HepG2 (cell line): ENCODE measurements at regions not wholly inside any gene's neighbourhood (a gene's known extent, or its start where the extent isn't known, plus 50 kb on each side); places are given as distances from the start of the nearest gene placed in this dataset.

Source experiments
- ATAC-seq: fragments of 200-7000 bp; cut with Tn5 transposase; 3 replicates; pipeline ENCODE4 v1.9.1; 2020; ENCODE audit warnings: mild to moderate bottlenecking, moderate library complexity
- BruUV-seq: library from RNA; stranded (reverse); fragments of 400-500 nt; replicated peaks from 2 replicates; lab custom pipeline; 2021; lab: Mats Ljungman, UMichigan
- CTCF ChIA-PET: fragments of 300-600 bp; formaldehyde crosslinking; extraction: SDS; loops from one replicate; lab custom pipeline; 2021; ENCODE audit warnings: low total read pairs, inconsistent platforms, low intra/inter-chr PET ratio; lab: Yijun Ruan, JAX
- POLR2A ChIA-PET: fragments of 350-600 bp; sonication (Branson Sonifier 250); formaldehyde crosslinking; loops from one replicate; lab custom pipeline; 2020; ENCODE audit warnings: antibody characterized with exemption, inconsistent platforms; lab: Yijun Ruan, JAX
- DNase-seq: peaks from one replicate; pipeline ENCODE4 v3.0.0-alpha.2; 2015; ENCODE audit warnings: low spot score
- FAIRE-seq: peaks from 3 replicates; lab custom pipeline; 2011; peaks lifted over from hg19 to GRCh38; lab: Jason Lieb, UNC
- H2AFZ ChIP-seq: one replicate; pipeline ENCODE4 v1.6.1; 2011; ENCODE audit warnings: low read length, inconsistent platforms
- H3K27ac ChIP-seq: fragments of 300-600 bp; 3 replicates; pipeline ENCODE4 v1.8.0; 2011; ENCODE audit warnings: mixed run types, mild to moderate bottlenecking, mixed read lengths, low read length, inconsistent platforms; ENCODE audit not compliant: insufficient read depth; ENCODE audit errors: extremely low read length
- H3K27me3 ChIP-seq, 2 experiments: fragments of 200-600 bp in 1 of 2; 2 replicates in 1 of 2; 3 replicates in 1 of 2; pipeline versions ENCODE4 v1.6.0 to v1.8.0; 2011; ENCODE audit warnings: low read length in 2 of 2, mild to moderate bottlenecking in 2 of 2, moderate library complexity in 2 of 2, inconsistent platforms in 1 of 2; ENCODE audit not compliant: insufficient read depth in 2 of 2, control insufficient read depth in 1 of 2
- H3K36me3 ChIP-seq, 2 experiments: fragments of 200-600 bp in 1 of 2; replicated peaks in 1 of 2; 2 replicates in 1 of 2; 3 replicates in 1 of 2; pipeline versions ENCODE4 v1.5.1 to v1.8.0; 2011; ENCODE audit warnings: low read length in 2 of 2, inconsistent platforms in 1 of 2; ENCODE audit not compliant: insufficient read depth in 2 of 2, control insufficient read depth in 1 of 2
- H3K4me1 ChIP-seq: 2 replicates; pipeline ENCODE4 v1.5.1; 2012; ENCODE audit warnings: low read length, inconsistent platforms; ENCODE audit not compliant: insufficient read depth
- H3K4me2 ChIP-seq: 2 replicates; pipeline ENCODE4 v1.6.0; 2011; ENCODE audit warnings: low read depth, low read length, inconsistent platforms
- H3K4me3 ChIP-seq, 3 experiments: fragments of 200-600 bp in 1 of 3; sonication (generic), shearing (Covaris generic) in 1 of 3; replicated peaks in 1 of 3; 2 replicates each; pipeline ENCODE4 v1.5.1; 2011 to 2016; ENCODE audit warnings: low read length in 3 of 3, inconsistent platforms in 2 of 3, low read depth in 2 of 3, mild to moderate bottlenecking in 2 of 3, control low read depth in 1 of 3, mixed read lengths in 1 of 3; ENCODE audit not compliant: insufficient read depth in 1 of 3
- H3K79me2 ChIP-seq: one replicate; pipeline ENCODE4 v1.6.1; 2011; ENCODE audit warnings: low read length, inconsistent platforms; ENCODE audit not compliant: insufficient read depth
- H3K9ac ChIP-seq: 2 replicates; pipeline ENCODE4 v1.6.0; 2011; ENCODE audit warnings: mild to moderate bottlenecking, low read depth, low read length, inconsistent platforms; ENCODE audit not compliant: insufficient read depth
- H3K9me3 ChIP-seq: 2 replicates; pipeline ENCODE4 v1.5.1; 2012; ENCODE audit warnings: mild to moderate bottlenecking, low read length
- H4K20me1 ChIP-seq: 2 replicates; pipeline ENCODE4 v1.6.0; 2011; ENCODE audit warnings: inconsistent platforms, mild to moderate bottlenecking, low read length, moderate library complexity; ENCODE audit not compliant: insufficient read depth
- ARID4A ChIP-seq: sonication (generic); formaldehyde crosslinking; IDR thresholded peaks from 2 replicates; pipeline ENCODE4 v1.5.0; 2020; ENCODE audit warnings: mild to moderate bottlenecking, missing genetic modification reagents, borderline replicate concordance
- HDAC2 ChIP-seq: sonication (generic); formaldehyde crosslinking; IDR thresholded peaks from 2 replicates; pipeline ENCODE4 v1.4.0; 2020; ENCODE audit warnings: missing genetic modification reagents
- HNRNPK ChIP-seq: fragments of 200-400 bp; formaldehyde crosslinking; IDR thresholded peaks from 2 replicates; pipeline ENCODE4 v1.6.1; 2018; ENCODE audit warnings: low read length, low read depth, moderate library complexity, mild to moderate bottlenecking; ENCODE audit not compliant: poor library complexity, severe bottlenecking
- IKZF1 ChIP-seq: fragments of 450-650 bp; IDR thresholded peaks from 2 replicates; pipeline ENCODE4 v1.7.1; 2016
- KLF13 ChIP-seq: sonication (generic); formaldehyde crosslinking; IDR thresholded peaks from 2 replicates; pipeline ENCODE4 v1.4.0; 2020; ENCODE audit warnings: mild to moderate bottlenecking, missing genetic modification reagents
- MAFK ChIP-seq, 2 experiments: IDR thresholded peaks in 1 of 2; conservative IDR thresholded peaks in 1 of 2; 2 replicates each; pipeline ENCODE4 v1.6.1; 2011; ENCODE audit warnings: improper control_type of control experiment in 2 of 2, low read length in 2 of 2
- MZF1 ChIP-seq: sonication (generic); formaldehyde crosslinking; IDR thresholded peaks from 2 replicates; pipeline ENCODE4 v1.8.1; 2023; ENCODE audit warnings: mild to moderate bottlenecking, missing genetic modification reagents, borderline replicate concordance
- NR2F1 ChIP-seq, 2 experiments: fragments of 450-650 bp in 1 of 2; formaldehyde crosslinking in 1 of 2; IDR thresholded peaks; 2 replicates each; pipeline versions ENCODE4 v1.5.0 to v1.6.1; 2016 to 2020; ENCODE audit warnings: mild to moderate bottlenecking in 1 of 2, missing compliant biosample characterization in 1 of 2, missing genetic modification reagents in 1 of 2, moderate library complexity in 1 of 2
- SALL2 ChIP-seq: sonication (generic); formaldehyde crosslinking; IDR thresholded peaks from 2 replicates; pipeline ENCODE4 v1.8.1; 2023; ENCODE audit warnings: mild to moderate bottlenecking, missing genetic modification reagents, inconsistent platforms
- ZNF296 ChIP-seq: sonication (generic); formaldehyde crosslinking; conservative IDR thresholded peaks from 2 replicates; pipeline ENCODE4 v1.5.0; 2020; ENCODE audit warnings: mild to moderate bottlenecking, missing genetic modification reagents
- ZNF337 ChIP-seq: sonication (generic); formaldehyde crosslinking; IDR thresholded peaks from 2 replicates; pipeline ENCODE4 v1.5.1; 2020; ENCODE audit warnings: missing genetic modification reagents, low read depth, mild to moderate bottlenecking, borderline replicate concordance
- ZNF883 ChIP-seq: sonication (generic); formaldehyde crosslinking; IDR thresholded peaks from 2 replicates; pipeline ENCODE4 v1.5.1; 2020; ENCODE audit warnings: mild to moderate bottlenecking, missing genetic modification reagents; ENCODE audit errors: not compliant biosample characterization
- in situ Hi-C: cut with HindIII; loops from 2 replicates; pipeline ENCODE4 v1.10.0; 2017; ENCODE audit warnings: low pct_unique_long_range_greater_than_20kb; ENCODE audit not compliant: extremely low pct_ligation_motif_present
- intact Hi-C: fragments of 100-400 bp; cut with micrococcal nuclease; formaldehyde crosslinking; loops from one replicate; pipeline ENCODE4 v1.10.0; 2022; ENCODE audit not compliant: unreplicated experiment
- TF ChIP-seq, protein P1 (sequence below): sonication (generic); formaldehyde crosslinking; IDR thresholded peaks from 2 replicates; pipeline ENCODE4 v1.4.0; 2020; ENCODE audit warnings: missing genetic modification reagents, borderline replicate concordance
- TF ChIP-seq, protein P2 (sequence below): sonication (generic); formaldehyde crosslinking; IDR thresholded peaks from 2 replicates; pipeline ENCODE4 v1.4.0; 2020; ENCODE audit warnings: low read depth, mild to moderate bottlenecking, missing genetic modification reagents

GRCh38 chr5:116880150-116880549, 305.5 kb upstream of the SEMA6A start:
- Histone ChIP-seq H4K20me1 (no peaks in the 10 kb centered on the region), H3K4me1 (peaks cover 10% of the 10 kb centered on the region), H3K79me2 (no peaks in the 10 kb centered on the region), H3K36me3 (no peaks in the 10 kb centered on the region), H3K27me3 (peaks cover 1 to 14% of the 10 kb centered on the region in 2 experiments; a peak in 2 of 5 replicates), H2AFZ (no peak overlapping the region), H3K4me2 (no peak overlapping the region), H3K9ac (no peak overlapping the region), H3K4me3 (no peak overlapping the region), H3K9me3 (peaks cover 6% of the 10 kb centered on the region; the same call in 1 of the 2 replicates), H3K27ac (no peak overlapping the region)
- TF ChIP-seq MAFK (conservative IDR thresholded peaks at IDR 0.05 in 1 of 2, IDR thresholded peaks at IDR 0.05 in 1 of 2; ENCODE audit: low read length in 2 of 2) (no peak), KLF13 (CRISPR knock-in tag) (no peak), ZNF296 (CRISPR knock-in tag) (no peak), NR2F1 (CRISPR knock-in tag; IDR thresholded peaks at IDR 0.05) (no peak), HDAC2 (CRISPR knock-in tag) (no peak), HNRNPK (no peak), ZNF883 (CRISPR knock-in tag) (no peak), ARID4A (CRISPR knock-in tag) (no peak), SALL2 (CRISPR knock-in tag) (no peak), MZF1 (CRISPR knock-in tag) (no peak), IKZF1 (no peak), ZNF337 (CRISPR knock-in tag) (no peak)
- TF ChIP-seq, protein P1, sequence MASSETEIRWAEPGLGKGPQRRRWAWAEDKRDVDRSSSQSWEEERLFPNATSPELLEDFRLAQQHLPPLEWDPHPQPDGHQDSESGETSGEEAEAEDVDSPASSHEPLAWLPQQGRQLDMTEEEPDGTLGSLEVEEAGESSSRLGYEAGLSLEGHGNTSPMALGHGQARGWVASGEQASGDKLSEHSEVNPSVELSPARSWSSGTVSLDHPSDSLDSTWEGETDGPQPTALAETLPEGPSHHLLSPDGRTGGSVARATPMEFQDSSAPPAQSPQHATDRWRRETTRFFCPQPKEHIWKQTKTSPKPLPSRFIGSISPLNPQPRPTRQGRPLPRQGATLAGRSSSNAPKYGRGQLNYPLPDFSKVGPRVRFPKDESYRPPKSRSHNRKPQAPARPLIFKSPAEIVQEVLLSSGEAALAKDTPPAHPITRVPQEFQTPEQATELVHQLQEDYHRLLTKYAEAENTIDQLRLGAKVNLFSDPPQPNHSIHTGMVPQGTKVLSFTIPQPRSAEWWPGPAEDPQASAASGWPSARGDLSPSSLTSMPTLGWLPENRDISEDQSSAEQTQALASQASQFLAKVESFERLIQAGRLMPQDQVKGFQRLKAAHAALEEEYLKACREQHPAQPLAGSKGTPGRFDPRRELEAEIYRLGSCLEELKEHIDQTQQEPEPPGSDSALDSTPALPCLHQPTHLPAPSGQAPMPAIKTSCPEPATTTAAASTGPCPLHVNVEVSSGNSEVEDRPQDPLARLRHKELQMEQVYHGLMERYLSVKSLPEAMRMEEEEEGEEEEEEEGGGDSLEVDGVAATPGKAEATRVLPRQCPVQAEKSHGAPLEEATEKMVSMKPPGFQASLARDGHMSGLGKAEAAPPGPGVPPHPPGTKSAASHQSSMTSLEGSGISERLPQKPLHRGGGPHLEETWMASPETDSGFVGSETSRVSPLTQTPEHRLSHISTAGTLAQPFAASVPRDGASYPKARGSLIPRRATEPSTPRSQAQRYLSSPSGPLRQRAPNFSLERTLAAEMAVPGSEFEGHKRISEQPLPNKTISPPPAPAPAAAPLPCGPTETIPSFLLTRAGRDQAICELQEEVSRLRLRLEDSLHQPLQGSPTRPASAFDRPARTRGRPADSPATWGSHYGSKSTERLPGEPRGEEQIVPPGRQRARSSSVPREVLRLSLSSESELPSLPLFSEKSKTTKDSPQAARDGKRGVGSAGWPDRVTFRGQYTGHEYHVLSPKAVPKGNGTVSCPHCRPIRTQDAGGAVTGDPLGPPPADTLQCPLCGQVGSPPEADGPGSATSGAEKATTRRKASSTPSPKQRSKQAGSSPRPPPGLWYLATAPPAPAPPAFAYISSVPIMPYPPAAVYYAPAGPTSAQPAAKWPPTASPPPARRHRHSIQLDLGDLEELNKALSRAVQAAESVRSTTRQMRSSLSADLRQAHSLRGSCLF (CRISPR knock-in tag): no peak
- TF ChIP-seq, protein P2, sequence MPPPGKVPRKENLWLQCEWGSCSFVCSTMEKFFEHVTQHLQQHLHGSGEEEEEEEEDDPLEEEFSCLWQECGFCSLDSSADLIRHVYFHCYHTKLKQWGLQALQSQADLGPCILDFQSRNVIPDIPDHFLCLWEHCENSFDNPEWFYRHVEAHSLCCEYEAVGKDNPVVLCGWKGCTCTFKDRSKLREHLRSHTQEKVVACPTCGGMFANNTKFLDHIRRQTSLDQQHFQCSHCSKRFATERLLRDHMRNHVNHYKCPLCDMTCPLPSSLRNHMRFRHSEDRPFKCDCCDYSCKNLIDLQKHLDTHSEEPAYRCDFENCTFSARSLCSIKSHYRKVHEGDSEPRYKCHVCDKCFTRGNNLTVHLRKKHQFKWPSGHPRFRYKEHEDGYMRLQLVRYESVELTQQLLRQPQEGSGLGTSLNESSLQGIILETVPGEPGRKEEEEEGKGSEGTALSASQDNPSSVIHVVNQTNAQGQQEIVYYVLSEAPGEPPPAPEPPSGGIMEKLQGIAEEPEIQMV: no peak
- BruUV-seq: no TSS peak
- ATAC-seq (no peak), FAIRE-seq (no peak), DNase-seq (no peak)
- in situ Hi-C loops (no loop called here), intact Hi-C loops (no loop called here)
- CTCF ChIA-PET: no interaction called here
- POLR2A ChIA-PET: no interaction called here
